Posterior cingulate gyrus (tissue), 11 donors: ENCODE measurements at regions not wholly inside any gene's neighbourhood (a gene's known extent, or its start where the extent isn't known, plus 50 kb on each side); places are given as distances from the start of the nearest gene placed in this dataset.

Source experiments
- DNase-seq, 10 donors: peaks; one replicate each; pipeline versions ENCODE4 v3.0.0 to v3.0.0-alpha.2; 2020 to 2021; ENCODE audit warnings: mixed read lengths in 3 of 10
- intact Hi-C: fragments of 100-400 bp; cut with DNase I; formaldehyde crosslinking; loops from one replicate; pipeline ENCODE4 v1.15.1; 2023

GRCh38 chr11:10914050-10914449 is 56.2 kb upstream of the ZBED5 start:
- no peak for DNase-seq
- intact Hi-C loops = no loop called here

- intact Hi-C loops = no loop called here
- no peak for DNase-seq
Observed at GRCh38 chr11:10913075-10913474, 55.2 kb upstream of the ZBED5 start.

GRCh38 chr11:10911907-10912306 is 54.1 kb upstream of the ZBED5 start:
- DNase-seq = no peak
- intact Hi-C loops = no loop called here

GRCh38 chr11:10909141-10909883 is 51.5 kb upstream of the ZBED5 start:
- no peak for DNase-seq
- intact Hi-C loops = no loop called here

- intact Hi-C loops = no loop called here
- no peak for DNase-seq
Observed at GRCh38 chr11:10908215-10908951, 50.5 kb upstream of the ZBED5 start.
